HepG2 (cell line): ENCODE measurements at regions not wholly inside any gene's neighbourhood (a gene's known extent, or its start where the extent isn't known, plus 50 kb on each side); places are given as distances from the start of the nearest gene placed in this dataset.

Experiments
- ATAC-seq: fragments of 200-7000 bp; cut with Tn5 transposase; 3 replicates; pipeline ENCODE4 v1.9.1; 2020; ENCODE audit warnings: mild to moderate bottlenecking, moderate library complexity
- BruUV-seq: library from RNA; stranded (reverse); fragments of 400-500 nt; replicated peaks from 2 replicates; lab custom pipeline; 2021; lab: Mats Ljungman, UMichigan
- CTCF ChIA-PET: fragments of 300-600 bp; formaldehyde crosslinking; extraction: SDS; loops from one replicate; lab custom pipeline; 2021; ENCODE audit warnings: low total read pairs, inconsistent platforms, low intra/inter-chr PET ratio; lab: Yijun Ruan, JAX
- POLR2A ChIA-PET: fragments of 350-600 bp; sonication (Branson Sonifier 250); formaldehyde crosslinking; loops from one replicate; lab custom pipeline; 2020; ENCODE audit warnings: antibody characterized with exemption, inconsistent platforms; lab: Yijun Ruan, JAX
- DNase-seq: peaks from one replicate; pipeline ENCODE4 v3.0.0-alpha.2; 2015; ENCODE audit warnings: low spot score
- FAIRE-seq: peaks from 3 replicates; lab custom pipeline; 2011; peaks lifted over from hg19 to GRCh38; lab: Jason Lieb, UNC
- H2AFZ ChIP-seq: one replicate; pipeline ENCODE4 v1.6.1; 2011; ENCODE audit warnings: low read length, inconsistent platforms
- H3K27ac ChIP-seq: fragments of 300-600 bp; 3 replicates; pipeline ENCODE4 v1.8.0; 2011; ENCODE audit warnings: mixed run types, mild to moderate bottlenecking, mixed read lengths, low read length, inconsistent platforms; ENCODE audit not compliant: insufficient read depth; ENCODE audit errors: extremely low read length
- H3K27me3 ChIP-seq, 2 experiments: fragments of 200-600 bp in 1 of 2; 2 replicates in 1 of 2; 3 replicates in 1 of 2; pipeline versions ENCODE4 v1.6.0 to v1.8.0; 2011; ENCODE audit warnings: low read length in 2 of 2, mild to moderate bottlenecking in 2 of 2, moderate library complexity in 2 of 2, inconsistent platforms in 1 of 2; ENCODE audit not compliant: insufficient read depth in 2 of 2, control insufficient read depth in 1 of 2
- H3K36me3 ChIP-seq, 2 experiments: fragments of 200-600 bp in 1 of 2; replicated peaks in 1 of 2; 2 replicates in 1 of 2; 3 replicates in 1 of 2; pipeline versions ENCODE4 v1.5.1 to v1.8.0; 2011; ENCODE audit warnings: low read length in 2 of 2, inconsistent platforms in 1 of 2; ENCODE audit not compliant: insufficient read depth in 2 of 2, control insufficient read depth in 1 of 2
- H3K4me1 ChIP-seq: 2 replicates; pipeline ENCODE4 v1.5.1; 2012; ENCODE audit warnings: low read length, inconsistent platforms; ENCODE audit not compliant: insufficient read depth
- H3K4me2 ChIP-seq: 2 replicates; pipeline ENCODE4 v1.6.0; 2011; ENCODE audit warnings: low read depth, low read length, inconsistent platforms
- H3K4me3 ChIP-seq, 3 experiments: fragments of 200-600 bp in 1 of 3; sonication (generic), shearing (Covaris generic) in 1 of 3; replicated peaks in 1 of 3; 2 replicates each; pipeline ENCODE4 v1.5.1; 2011 to 2016; ENCODE audit warnings: low read length in 3 of 3, inconsistent platforms in 2 of 3, low read depth in 2 of 3, mild to moderate bottlenecking in 2 of 3, control low read depth in 1 of 3, mixed read lengths in 1 of 3; ENCODE audit not compliant: insufficient read depth in 1 of 3
- H3K79me2 ChIP-seq: one replicate; pipeline ENCODE4 v1.6.1; 2011; ENCODE audit warnings: low read length, inconsistent platforms; ENCODE audit not compliant: insufficient read depth
- H3K9ac ChIP-seq: 2 replicates; pipeline ENCODE4 v1.6.0; 2011; ENCODE audit warnings: mild to moderate bottlenecking, low read depth, low read length, inconsistent platforms; ENCODE audit not compliant: insufficient read depth
- H3K9me3 ChIP-seq: 2 replicates; pipeline ENCODE4 v1.5.1; 2012; ENCODE audit warnings: mild to moderate bottlenecking, low read length
- H4K20me1 ChIP-seq: 2 replicates; pipeline ENCODE4 v1.6.0; 2011; ENCODE audit warnings: inconsistent platforms, mild to moderate bottlenecking, low read length, moderate library complexity; ENCODE audit not compliant: insufficient read depth
- CBFB ChIP-seq: sonication (generic); formaldehyde crosslinking; IDR thresholded peaks from 2 replicates; pipeline ENCODE4 v1.4.0; 2020; ENCODE audit warnings: missing genetic modification reagents
- DNMT1 ChIP-seq: sonication (generic); formaldehyde crosslinking; IDR thresholded peaks from 2 replicates; pipeline ENCODE4 v1.5.1; 2020; ENCODE audit warnings: mild to moderate bottlenecking, missing genetic modification reagents
- DNMT3B ChIP-seq: conservative IDR thresholded peaks from 2 replicates; pipeline ENCODE4 v1.6.1; 2016; ENCODE audit warnings: missing biosample characterization, control low read depth
- ELF3 ChIP-seq: IDR thresholded peaks from 2 replicates; pipeline ENCODE4 v1.6.1; 2016; ENCODE audit warnings: missing genetic modification reagents, missing compliant biosample characterization
- FOXO4 ChIP-seq: sonication (generic); formaldehyde crosslinking; conservative IDR thresholded peaks from 2 replicates; pipeline ENCODE4 v1.8.1; 2023; ENCODE audit warnings: missing genetic modification reagents
- KLF16 ChIP-seq, 2 experiments: sonication (generic) in 1 of 2; formaldehyde crosslinking in 1 of 2; IDR thresholded peaks; 2 replicates each; pipeline versions ENCODE4 v1.6.1 to v1.8.0; 2016 to 2023; ENCODE audit warnings: missing genetic modification reagents in 2 of 2, missing compliant biosample characterization in 1 of 2
- POGZ ChIP-seq: sonication (generic); formaldehyde crosslinking; IDR thresholded peaks from 2 replicates; pipeline ENCODE4 v1.4.0; 2020; ENCODE audit warnings: mild to moderate bottlenecking, missing genetic modification reagents
- SALL1 ChIP-seq: sonication (generic); formaldehyde crosslinking; IDR thresholded peaks from 2 replicates; pipeline ENCODE4 v1.8.0; 2022; ENCODE audit warnings: mild to moderate bottlenecking, missing genetic modification reagents
- TEAD3 ChIP-seq: optimal IDR thresholded peaks from 2 replicates; pipeline ENCODE3; 2016; ENCODE audit warnings: borderline replicate concordance
- TFDP1 ChIP-seq: IDR thresholded peaks from 2 replicates; pipeline ENCODE4 v1.6.1; 2016; ENCODE audit warnings: missing compliant biosample characterization, missing genetic modification reagents, borderline replicate concordance
- ZBTB34 ChIP-seq: sonication (generic); formaldehyde crosslinking; IDR thresholded peaks from 2 replicates; pipeline ENCODE4 v1.8.0; 2022; ENCODE audit warnings: mild to moderate bottlenecking, missing genetic modification reagents
- ZGPAT ChIP-seq: IDR thresholded peaks from 2 replicates; pipeline ENCODE4 v1.6.1; 2016; ENCODE audit warnings: mild to moderate bottlenecking
- ZNF205 ChIP-seq: IDR thresholded peaks from 2 replicates; pipeline ENCODE4 v1.6.1; 2018; ENCODE audit warnings: missing biosample characterization, missing genetic modification reagents
- ZNF251 ChIP-seq: sonication (generic); formaldehyde crosslinking; IDR thresholded peaks from 2 replicates; pipeline ENCODE4 v1.9.0; 2021; ENCODE audit warnings: mild to moderate bottlenecking, missing genetic modification reagents
- ZNF264 ChIP-seq: sonication (generic); formaldehyde crosslinking; IDR thresholded peaks from 2 replicates; pipeline ENCODE4 v1.4.0; 2020; ENCODE audit warnings: missing genetic modification reagents
- ZNF350 ChIP-seq: sonication (generic); formaldehyde crosslinking; IDR thresholded peaks from 2 replicates; pipeline ENCODE4 v1.4.0; 2020; ENCODE audit warnings: mild to moderate bottlenecking, low read depth, missing genetic modification reagents, borderline replicate concordance
- ZNF552 ChIP-seq: sonication (generic); formaldehyde crosslinking; IDR thresholded peaks from 2 replicates; pipeline ENCODE4 v1.9.0; 2022; ENCODE audit warnings: missing genetic modification reagents, mild to moderate bottlenecking, borderline replicate concordance
- ZNF569 ChIP-seq: sonication (generic); formaldehyde crosslinking; IDR thresholded peaks from 2 replicates; pipeline ENCODE4 v1.5.0; 2020; ENCODE audit warnings: mild to moderate bottlenecking, missing genetic modification reagents, moderate library complexity, borderline replicate concordance
- ZUFSP ChIP-seq: sonication (generic); formaldehyde crosslinking; IDR thresholded peaks from 2 replicates; pipeline ENCODE4 v1.9.0; 2021; ENCODE audit warnings: missing genetic modification reagents, mild to moderate bottlenecking, borderline replicate concordance
- WGBS: methylation state at CpG from one replicate; pipeline ENCODE4 v1.1.6; 2017; ENCODE audit warnings: low lambda C conversion rate; 5-methylcytosine and 5-hydroxymethylcytosine counted together
- in situ Hi-C: cut with HindIII; loops from 2 replicates; pipeline ENCODE4 v1.10.0; 2017; ENCODE audit warnings: low pct_unique_long_range_greater_than_20kb; ENCODE audit not compliant: extremely low pct_ligation_motif_present
- intact Hi-C: fragments of 100-400 bp; cut with micrococcal nuclease; formaldehyde crosslinking; loops from one replicate; pipeline ENCODE4 v1.10.0; 2022; ENCODE audit not compliant: unreplicated experiment

DNA sequence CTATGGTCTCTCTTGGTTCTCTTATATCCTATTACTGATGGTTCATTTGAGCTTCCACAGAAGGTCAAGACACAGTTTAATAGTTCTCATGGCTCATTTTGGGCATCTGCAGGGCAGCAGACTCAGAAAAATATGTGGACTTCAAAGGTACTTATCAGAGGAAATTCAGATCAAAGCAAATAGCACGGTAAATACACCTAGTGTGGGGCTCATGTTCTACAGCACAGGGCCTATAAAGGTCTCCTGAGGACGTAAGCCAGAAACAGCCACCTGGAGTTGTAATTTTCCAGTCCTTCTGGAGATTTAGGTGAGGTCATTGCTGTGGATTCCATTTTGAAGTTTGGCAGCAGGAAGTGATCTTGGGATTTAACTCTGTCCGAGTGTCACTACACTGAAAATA, 134.5 kb upstream of the SGO1 start:
- Histone ChIP-seq H3K4me3 (no peak overlapping the region; a peak in 1 of 6 replicates), H2AFZ (no peak overlapping the region), H3K9me3 (no peaks in the 10 kb centered on the region; the same call in 1 of the 2 replicates), H4K20me1 (no peaks in the 10 kb centered on the region), H3K4me2 (peak overlapping the region; percentile 11), H3K27me3 (no peaks in the 10 kb centered on the region), H3K79me2 (no peaks in the 10 kb centered on the region), H3K4me1 (peaks cover 65% of the 10 kb centered on the region), H3K36me3 (no peaks in the 10 kb centered on the region), H3K9ac (peak overlapping the region; percentile 19; the same call in 1 of the 2 replicates), H3K27ac (peak overlapping the region; percentile 74)
- DNase-seq = peak; percentile 96
- FAIRE-seq = peak; percentile 80
- BruUV-seq = no TSS peak
- ChIA-PET POLR2A (no interaction called here), CTCF (no interaction called here)
- intact Hi-C loops = loop anchor here (5.0 kb wide), 2 partner anchors 278 to 373 kb away; partner anchors contain the start of genes KAT2B and RAB5A
- 1% methylated on average over 3 of the region's 3 CpGs for WGBS
- peak; percentile 98 for ATAC-seq
- in situ Hi-C loops = no loop called here
- TF ChIP-seq ZNF205 (peak; percentile 46; the same call in 1 of the 2 replicates), ELF3 (CRISPR knock-in tag) (peak; percentile 83), POGZ (CRISPR knock-in tag) (peak; percentile 83), TEAD3 (CRISPR knock-in tag) (peak; percentile 89), FOXO4 (no peak), ZNF264 (CRISPR knock-in tag) (peak; percentile 73; the same call in 1 of the 2 replicates), KLF16 (CRISPR knock-in tag; IDR thresholded peaks at IDR 0.05) (no peak), TFDP1 (CRISPR knock-in tag) (no peak), DNMT1 (CRISPR knock-in tag) (no peak), CBFB (CRISPR knock-in tag) (peak; percentile 52; the same call in 1 of the 2 replicates), DNMT3B (CRISPR knock-in tag) (no peak), ZNF350 (CRISPR knock-in tag) (no peak), ZNF569 (CRISPR knock-in tag) (no peak), ZGPAT (CRISPR knock-in tag) (peak; percentile 87), ZUFSP (CRISPR knock-in tag) (no peak), SALL1 (peak; percentile 78; the same call in 1 of the 2 replicates), ZNF251 (CRISPR knock-in tag) (no peak), ZBTB34 (CRISPR knock-in tag) (0 out of 2 replicates have a peak, but pooled peaks have one; percentile 27), ZNF552 (CRISPR knock-in tag) (no peak)
